ENCODE measurements at regions not wholly inside any gene's neighbourhood (a gene's known extent, or its start where the extent isn't known, plus 50 kb on each side); places are given as distances from the start of the nearest gene placed in this dataset.

DNA sequence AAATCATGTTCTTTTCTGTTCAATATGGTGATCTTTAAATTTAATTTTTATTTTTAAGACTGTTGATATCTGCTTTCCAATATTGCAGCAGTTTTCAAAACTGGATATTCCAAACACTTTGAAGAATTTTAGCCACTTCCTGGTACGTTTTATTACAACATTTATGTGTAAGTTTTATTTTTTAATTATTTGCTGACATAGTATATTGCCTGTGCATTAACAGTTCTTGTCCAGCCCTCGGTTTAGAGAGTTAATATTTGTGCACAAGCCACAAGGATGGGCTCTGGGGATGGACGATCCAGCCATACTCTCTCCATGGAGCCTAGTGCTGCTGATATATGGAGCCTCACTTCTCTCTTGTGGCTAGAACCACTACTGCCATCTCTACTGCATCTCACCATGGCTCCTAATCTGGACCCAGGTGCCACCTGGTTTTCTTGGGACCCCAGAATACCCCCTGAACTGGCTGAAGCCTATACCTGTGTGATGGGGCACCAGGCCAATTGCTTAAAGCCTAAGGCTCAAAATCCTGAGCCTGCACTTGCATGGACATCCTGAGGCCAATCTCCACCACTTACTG is 262.5 kb downstream of the RASSF9 start:
- DNase-seq: no peak
- peaks cover 0 to 4% (median 0%) of the 10 kb centered on the region in 4 donors for H3K4me1 ChIP-seq
- H3K4me3 ChIP-seq: no peak overlapping the region
- H3K27me3 ChIP-seq: no peaks in the 10 kb centered on the region
- no peaks in the 10 kb centered on the region for H3K9me3 ChIP-seq
- H3K27ac ChIP-seq: no peak overlapping the region
- no peak for TF ChIP-seq POLR2A (IDR thresholded peaks at IDR 0.05)
- H3K36me3 ChIP-seq: no peaks in the 10 kb centered on the region

DNA sequence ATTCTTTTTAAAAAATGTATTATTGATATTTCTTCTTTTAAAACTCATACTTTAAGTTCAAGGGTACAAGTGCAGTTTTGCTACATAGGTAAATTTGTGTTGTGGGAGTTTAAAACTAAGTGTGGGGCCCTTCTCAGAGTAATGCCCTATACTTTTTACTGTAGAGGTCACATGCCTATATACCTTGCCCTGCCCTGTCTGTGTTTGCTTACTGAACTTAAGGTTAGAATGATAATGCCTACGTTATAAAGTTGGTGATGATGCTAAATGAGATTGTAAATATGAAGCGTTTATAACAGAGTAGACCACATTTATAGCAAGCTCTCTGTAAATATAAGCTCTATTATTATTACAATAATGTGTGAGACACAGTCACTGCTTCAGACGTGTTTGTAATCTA is 261.9 kb downstream of the RASSF9 start:
- no peak overlapping the region for H3K27ac ChIP-seq
- no peak for TF ChIP-seq POLR2A (IDR thresholded peaks at IDR 0.05)
- DNase-seq: no peak
- H3K36me3 ChIP-seq: no peaks in the 10 kb centered on the region
- H3K4me3 ChIP-seq: no peak overlapping the region
- H3K27me3 ChIP-seq: no peaks in the 10 kb centered on the region
- H3K9me3 ChIP-seq: no peaks in the 10 kb centered on the region
- H3K4me1 ChIP-seq: peaks cover 0 to 4% (median 0%) of the 10 kb centered on the region in 4 donors

DNA sequence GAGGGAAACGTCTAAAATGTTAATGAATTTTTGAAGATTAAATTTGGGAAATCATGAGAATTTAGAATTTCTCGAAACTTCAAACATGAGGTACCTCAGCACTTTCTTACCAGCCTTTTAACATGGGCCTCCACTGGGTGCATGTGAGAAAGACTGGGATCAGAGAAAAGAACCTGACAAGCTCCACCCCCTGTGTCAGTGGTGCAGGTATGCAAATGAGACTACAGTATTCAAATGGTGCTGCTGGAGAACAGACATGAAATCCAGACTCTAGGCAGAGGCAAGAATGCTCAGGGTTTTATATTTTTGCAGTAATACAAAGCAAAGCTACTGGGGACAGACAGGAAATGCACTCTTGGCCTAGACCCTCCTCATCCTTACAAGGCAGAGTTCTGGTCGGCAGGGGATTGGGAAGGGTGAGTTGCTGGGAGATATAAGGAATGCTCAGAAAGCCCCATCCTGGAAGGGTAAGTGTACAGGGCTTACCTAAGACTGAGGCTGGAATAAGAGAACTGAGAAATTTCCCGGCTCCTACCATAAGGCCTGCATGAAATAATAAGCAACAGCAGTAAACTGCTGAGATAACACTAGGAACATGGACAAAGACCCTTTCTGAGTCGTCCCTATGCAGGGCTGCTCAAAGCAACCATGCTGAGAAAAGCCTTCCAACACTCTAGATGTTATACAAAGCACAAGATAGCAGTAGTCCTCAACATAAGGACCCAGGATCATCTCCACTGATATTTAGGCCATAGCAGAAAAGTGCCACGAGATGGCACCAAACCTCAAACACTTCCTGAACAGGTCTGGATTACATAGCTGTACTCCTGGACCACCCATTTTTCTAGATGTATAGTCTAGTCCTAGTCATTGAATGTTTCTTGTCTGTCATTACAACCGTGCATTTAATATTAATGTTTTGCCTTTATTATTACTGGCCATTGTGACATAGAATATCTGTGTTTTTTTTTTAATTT is 260.8 kb downstream of the RASSF9 start:
- Histone ChIP-seq H3K4me3 (no peak overlapping the region), H3K27me3 (no peaks in the 10 kb centered on the region), H3K27ac (no peak overlapping the region), H3K4me1 (peaks cover 0 to 4% (median 0%) of the 10 kb centered on the region in 4 donors), H3K9me3 (no peaks in the 10 kb centered on the region), H3K36me3 (no peaks in the 10 kb centered on the region)
- peak in 1 of 3 donors; percentile 71 for DNase-seq
- TF ChIP-seq, protein P1, sequence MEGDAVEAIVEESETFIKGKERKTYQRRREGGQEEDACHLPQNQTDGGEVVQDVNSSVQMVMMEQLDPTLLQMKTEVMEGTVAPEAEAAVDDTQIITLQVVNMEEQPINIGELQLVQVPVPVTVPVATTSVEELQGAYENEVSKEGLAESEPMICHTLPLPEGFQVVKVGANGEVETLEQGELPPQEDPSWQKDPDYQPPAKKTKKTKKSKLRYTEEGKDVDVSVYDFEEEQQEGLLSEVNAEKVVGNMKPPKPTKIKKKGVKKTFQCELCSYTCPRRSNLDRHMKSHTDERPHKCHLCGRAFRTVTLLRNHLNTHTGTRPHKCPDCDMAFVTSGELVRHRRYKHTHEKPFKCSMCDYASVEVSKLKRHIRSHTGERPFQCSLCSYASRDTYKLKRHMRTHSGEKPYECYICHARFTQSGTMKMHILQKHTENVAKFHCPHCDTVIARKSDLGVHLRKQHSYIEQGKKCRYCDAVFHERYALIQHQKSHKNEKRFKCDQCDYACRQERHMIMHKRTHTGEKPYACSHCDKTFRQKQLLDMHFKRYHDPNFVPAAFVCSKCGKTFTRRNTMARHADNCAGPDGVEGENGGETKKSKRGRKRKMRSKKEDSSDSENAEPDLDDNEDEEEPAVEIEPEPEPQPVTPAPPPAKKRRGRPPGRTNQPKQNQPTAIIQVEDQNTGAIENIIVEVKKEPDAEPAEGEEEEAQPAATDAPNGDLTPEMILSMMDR (IDR thresholded peaks at IDR 0.05): peak in 4 of 6 experiments; percentile 40 to 73 (median 64)
- no peak for TF ChIP-seq POLR2A (IDR thresholded peaks at IDR 0.05)

DNA sequence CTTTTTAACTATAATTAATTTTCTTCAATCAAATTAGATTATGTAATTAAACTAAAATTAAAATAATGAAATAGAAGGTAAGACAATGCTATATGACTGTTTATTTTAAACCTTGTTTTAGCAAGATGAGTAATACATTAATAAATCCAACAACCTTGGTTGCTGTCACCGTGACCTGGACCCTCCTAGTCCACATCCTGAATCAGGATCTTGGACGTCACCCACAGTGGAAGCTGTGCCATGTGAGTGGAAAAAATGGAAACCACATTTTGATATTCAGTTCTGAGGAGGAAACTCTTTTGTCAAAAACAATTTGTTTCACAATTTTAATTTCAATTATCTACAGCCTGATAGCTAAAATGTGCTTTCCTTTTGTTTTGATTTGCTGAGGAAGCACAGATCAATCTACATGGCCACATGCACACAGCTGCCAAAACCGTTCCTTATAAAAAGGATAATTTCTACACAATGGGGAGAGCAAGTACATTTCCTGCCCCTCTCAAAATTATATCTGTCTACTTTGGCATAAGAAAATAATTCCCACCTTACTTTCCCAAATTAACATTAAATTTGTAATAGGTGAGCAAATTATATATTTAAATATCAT is 255.5 kb downstream of the RASSF9 start:
- Histone ChIP-seq H3K4me1 (no peaks in the 10 kb centered on the region), H3K9me3 (no peaks in the 10 kb centered on the region), H3K27me3 (no peaks in the 10 kb centered on the region), H3K36me3 (no peaks in the 10 kb centered on the region), H3K27ac (no peak overlapping the region), H3K4me3 (no peak overlapping the region)
- TF ChIP-seq POLR2A (IDR thresholded peaks at IDR 0.05): no peak
- TF ChIP-seq, protein P1 (IDR thresholded peaks at IDR 0.05): no peak
- DNase-seq: no peak

DNA sequence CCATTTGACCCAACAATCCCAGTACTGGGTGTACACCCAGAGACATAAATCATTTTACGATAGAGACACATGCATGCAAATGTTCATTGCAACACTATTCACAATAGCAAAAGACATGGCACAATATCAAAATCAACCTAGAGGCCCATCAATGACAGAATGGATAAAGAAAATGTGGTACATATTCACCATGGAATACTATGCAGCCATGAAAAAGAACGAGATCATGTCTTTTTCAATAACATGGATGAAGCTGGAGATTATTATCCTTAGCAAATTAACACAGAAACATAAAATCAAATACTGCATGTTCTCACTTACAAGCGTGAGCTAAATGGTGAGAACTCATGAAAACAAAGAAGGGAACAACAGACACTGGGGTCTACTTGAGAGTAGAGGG is 249.1 kb downstream of the RASSF9 start:
- DNase-seq: no peak
- no peaks in the 10 kb centered on the region for H3K36me3 ChIP-seq
- H3K27ac ChIP-seq: no peak overlapping the region
- no peak overlapping the region for H3K4me3 ChIP-seq
- no peaks in the 10 kb centered on the region for H3K27me3 ChIP-seq
- no peak for TF ChIP-seq POLR2A (IDR thresholded peaks at IDR 0.05)
- TF ChIP-seq, protein P1 (IDR thresholded peaks at IDR 0.05): no peak
- H3K4me1 ChIP-seq: no peaks in the 10 kb centered on the region
- no peaks in the 10 kb centered on the region for H3K9me3 ChIP-seq

DNA sequence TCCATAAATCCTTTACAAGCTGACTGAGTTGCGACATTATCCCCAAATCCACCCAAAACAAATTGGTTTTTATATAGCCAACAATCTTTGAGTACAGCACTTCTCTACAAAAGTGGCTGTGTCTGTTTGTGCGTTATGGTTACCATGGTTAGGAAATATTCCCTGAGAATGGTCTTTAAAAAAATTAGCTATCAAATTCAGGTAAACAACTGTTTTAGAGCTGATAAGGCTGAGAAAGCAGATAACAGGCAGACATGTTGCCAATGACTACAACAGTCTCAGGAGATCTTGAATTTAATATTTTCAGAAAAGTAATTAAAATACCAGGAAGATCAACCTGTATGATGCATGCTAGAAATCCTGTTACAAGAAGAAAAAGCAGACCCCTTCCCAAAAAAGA is 248.0 kb downstream of the RASSF9 start:
- no peaks in the 10 kb centered on the region for H3K36me3 ChIP-seq
- no peak overlapping the region for H3K4me3 ChIP-seq
- TF ChIP-seq, protein P1 (IDR thresholded peaks at IDR 0.05): no peak
- no peak for TF ChIP-seq POLR2A (IDR thresholded peaks at IDR 0.05)
- H3K9me3 ChIP-seq: no peaks in the 10 kb centered on the region
- no peaks in the 10 kb centered on the region for H3K4me1 ChIP-seq
- DNase-seq: no peak
- H3K27ac ChIP-seq: no peak overlapping the region
- H3K27me3 ChIP-seq: no peaks in the 10 kb centered on the region

Measured in Peyer's patch (tissue), 4 donors.